PFSK-1 (cell line): ENCODE measurements at regions not wholly inside any gene's neighbourhood (a gene's known extent, or its start where the extent isn't known, plus 50 kb on each side); places are given as distances from the start of the nearest gene placed in this dataset.

ENCODE experiments used
- FOXP2 ChIP-seq: optimal IDR thresholded peaks from 2 replicates; pipeline ENCODE3; 2011; ENCODE audit warnings: borderline replicate concordance, control low read depth, inconsistent platforms; ENCODE audit not compliant: insufficient read depth; ENCODE audit errors: extremely low read length, extremely low read depth
- POLR2AphosphoS5 ChIP-seq: IDR thresholded peaks from 2 replicates; pipeline ENCODE4 v1.6.1; 2012; ENCODE audit warnings: low read depth, mild to moderate bottlenecking, control low read depth, low read length, moderate library complexity
- REST ChIP-seq, 2 experiments: IDR thresholded peaks; 2 replicates each; pipeline versions ENCODE4 v1.6.1 to v1.8.0; 2011 to 2012; ENCODE audit warnings: low read depth in 2 of 2, low read length in 2 of 2, control low read depth in 1 of 2, inconsistent platforms in 1 of 2, mild to moderate bottlenecking in 1 of 2, moderate library complexity in 1 of 2; ENCODE audit not compliant: insufficient read depth in 1 of 2
- SIN3A ChIP-seq: IDR thresholded peaks from 2 replicates; pipeline ENCODE4 v1.6.1; 2012; ENCODE audit warnings: mild to moderate bottlenecking, low read length, moderate library complexity, borderline replicate concordance; ENCODE audit not compliant: insufficient read depth
- TAF1 ChIP-seq: IDR thresholded peaks from 2 replicates; pipeline ENCODE4 v1.6.1; 2012; ENCODE audit warnings: low read length, control low read depth, borderline replicate concordance; ENCODE audit not compliant: insufficient read depth

GRCh38 chr18:64276311-64277090 is 127.6 kb upstream of the LINC00305 start:
- TF ChIP-seq SIN3A (no peak), POLR2AphosphoS5 (no peak), TAF1 (no peak), FOXP2 (no peak), REST (IDR thresholded peaks at IDR 0.05; ENCODE audit: insufficient read depth in 1 of 2, low read depth in 2 of 2, low read length in 2 of 2) (no peak)

- TF ChIP-seq FOXP2 (no peak), SIN3A (no peak), REST (IDR thresholded peaks at IDR 0.05; ENCODE audit: insufficient read depth in 1 of 2, low read depth in 2 of 2, low read length in 2 of 2) (no peak), POLR2AphosphoS5 (no peak), TAF1 (no peak)
Measured at GRCh38 chr18:64275593-64276300, 126.9 kb upstream of the LINC00305 start.

- TF ChIP-seq TAF1 (no peak), SIN3A (no peak), POLR2AphosphoS5 (no peak), REST (IDR thresholded peaks at IDR 0.05; ENCODE audit: insufficient read depth in 1 of 2, low read depth in 2 of 2, low read length in 2 of 2) (no peak), FOXP2 (no peak)
Measured at GRCh38 chr18:64273724-64274123, 124.8 kb upstream of the LINC00305 start.

- TF ChIP-seq TAF1 = no peak
- TF ChIP-seq FOXP2 = no peak
- TF ChIP-seq POLR2AphosphoS5 = no peak
- no peak for TF ChIP-seq SIN3A
- no peak for TF ChIP-seq REST (IDR thresholded peaks at IDR 0.05; ENCODE audit: insufficient read depth in 1 of 2, low read depth in 2 of 2, low read length in 2 of 2)
Measured at GRCh38 chr18:64271975-64272659, 123.2 kb upstream of the LINC00305 start.
